HepG2 (cell line): ENCODE measurements at regions not wholly inside any gene's neighbourhood (a gene's known extent, or its start where the extent isn't known, plus 50 kb on each side); places are given as distances from the start of the nearest gene placed in this dataset.

Experiments used
- ATAC-seq: fragments of 200-7000 bp; cut with Tn5 transposase; 3 replicates; pipeline ENCODE4 v1.9.1; 2020; ENCODE audit warnings: mild to moderate bottlenecking, moderate library complexity
- BruUV-seq: library from RNA; stranded (reverse); fragments of 400-500 nt; replicated peaks from 2 replicates; lab custom pipeline; 2021; lab: Mats Ljungman, UMichigan
- CTCF ChIA-PET: fragments of 300-600 bp; formaldehyde crosslinking; extraction: SDS; loops from one replicate; lab custom pipeline; 2021; ENCODE audit warnings: low total read pairs, inconsistent platforms, low intra/inter-chr PET ratio; lab: Yijun Ruan, JAX
- POLR2A ChIA-PET: fragments of 350-600 bp; sonication (Branson Sonifier 250); formaldehyde crosslinking; loops from one replicate; lab custom pipeline; 2020; ENCODE audit warnings: antibody characterized with exemption, inconsistent platforms; lab: Yijun Ruan, JAX
- DNase-seq: peaks from one replicate; pipeline ENCODE4 v3.0.0-alpha.2; 2015; ENCODE audit warnings: low spot score
- FAIRE-seq: peaks from 3 replicates; lab custom pipeline; 2011; peaks lifted over from hg19 to GRCh38; lab: Jason Lieb, UNC
- H2AFZ ChIP-seq: one replicate; pipeline ENCODE4 v1.6.1; 2011; ENCODE audit warnings: low read length, inconsistent platforms
- H3K27ac ChIP-seq: fragments of 300-600 bp; 3 replicates; pipeline ENCODE4 v1.8.0; 2011; ENCODE audit warnings: mixed run types, mild to moderate bottlenecking, mixed read lengths, low read length, inconsistent platforms; ENCODE audit not compliant: insufficient read depth; ENCODE audit errors: extremely low read length
- H3K27me3 ChIP-seq, 2 experiments: fragments of 200-600 bp in 1 of 2; 2 replicates in 1 of 2; 3 replicates in 1 of 2; pipeline versions ENCODE4 v1.6.0 to v1.8.0; 2011; ENCODE audit warnings: low read length in 2 of 2, mild to moderate bottlenecking in 2 of 2, moderate library complexity in 2 of 2, inconsistent platforms in 1 of 2; ENCODE audit not compliant: insufficient read depth in 2 of 2, control insufficient read depth in 1 of 2
- H3K36me3 ChIP-seq, 2 experiments: fragments of 200-600 bp in 1 of 2; replicated peaks in 1 of 2; 2 replicates in 1 of 2; 3 replicates in 1 of 2; pipeline versions ENCODE4 v1.5.1 to v1.8.0; 2011; ENCODE audit warnings: low read length in 2 of 2, inconsistent platforms in 1 of 2; ENCODE audit not compliant: insufficient read depth in 2 of 2, control insufficient read depth in 1 of 2
- H3K4me1 ChIP-seq: 2 replicates; pipeline ENCODE4 v1.5.1; 2012; ENCODE audit warnings: low read length, inconsistent platforms; ENCODE audit not compliant: insufficient read depth
- H3K4me2 ChIP-seq: 2 replicates; pipeline ENCODE4 v1.6.0; 2011; ENCODE audit warnings: low read depth, low read length, inconsistent platforms
- H3K4me3 ChIP-seq, 3 experiments: fragments of 200-600 bp in 1 of 3; sonication (generic), shearing (Covaris generic) in 1 of 3; replicated peaks in 1 of 3; 2 replicates each; pipeline ENCODE4 v1.5.1; 2011 to 2016; ENCODE audit warnings: low read length in 3 of 3, inconsistent platforms in 2 of 3, low read depth in 2 of 3, mild to moderate bottlenecking in 2 of 3, control low read depth in 1 of 3, mixed read lengths in 1 of 3; ENCODE audit not compliant: insufficient read depth in 1 of 3
- H3K79me2 ChIP-seq: one replicate; pipeline ENCODE4 v1.6.1; 2011; ENCODE audit warnings: low read length, inconsistent platforms; ENCODE audit not compliant: insufficient read depth
- H3K9ac ChIP-seq: 2 replicates; pipeline ENCODE4 v1.6.0; 2011; ENCODE audit warnings: mild to moderate bottlenecking, low read depth, low read length, inconsistent platforms; ENCODE audit not compliant: insufficient read depth
- H3K9me3 ChIP-seq: 2 replicates; pipeline ENCODE4 v1.5.1; 2012; ENCODE audit warnings: mild to moderate bottlenecking, low read length
- H4K20me1 ChIP-seq: 2 replicates; pipeline ENCODE4 v1.6.0; 2011; ENCODE audit warnings: inconsistent platforms, mild to moderate bottlenecking, low read length, moderate library complexity; ENCODE audit not compliant: insufficient read depth
- ATF7-NPFF ChIP-seq: sonication (generic); formaldehyde crosslinking; IDR thresholded peaks from 2 replicates; pipeline ENCODE4 v1.8.1; 2023; ENCODE audit warnings: mild to moderate bottlenecking, low read depth, missing genetic modification reagents, moderate library complexity
- CBX5 ChIP-seq: sonication (generic); formaldehyde crosslinking; IDR thresholded peaks from 2 replicates; pipeline ENCODE4 v1.4.0; 2020; ENCODE audit warnings: missing genetic modification reagents, borderline replicate concordance
- FUBP1 ChIP-seq: sonication (generic); formaldehyde crosslinking; IDR thresholded peaks from 2 replicates; pipeline ENCODE4 v1.5.1; 2020; ENCODE audit warnings: missing genetic modification reagents, mild to moderate bottlenecking, borderline replicate concordance
- HES4 ChIP-seq: sonication (generic); formaldehyde crosslinking; IDR thresholded peaks from 2 replicates; pipeline ENCODE4 v1.9.0; 2021; ENCODE audit warnings: mild to moderate bottlenecking, missing genetic modification reagents, borderline replicate concordance
- MED8 ChIP-seq: sonication (generic); formaldehyde crosslinking; IDR thresholded peaks from 2 replicates; pipeline ENCODE4 v1.8.1; 2023; ENCODE audit warnings: mild to moderate bottlenecking, missing genetic modification reagents; ENCODE audit not compliant: insufficient replicate concordance
- NR1H2 ChIP-seq: sonication (generic); formaldehyde crosslinking; IDR thresholded peaks from 2 replicates; pipeline ENCODE4 v1.8.1; 2022; ENCODE audit warnings: low read depth, missing genetic modification reagents, borderline replicate concordance
- NRL ChIP-seq: sonication (generic); formaldehyde crosslinking; IDR thresholded peaks from 2 replicates; pipeline ENCODE4 v1.5.0; 2020; ENCODE audit warnings: missing genetic modification reagents, mild to moderate bottlenecking, moderate library complexity, borderline replicate concordance
- PAX8 ChIP-seq: sonication (generic); formaldehyde crosslinking; IDR thresholded peaks from 2 replicates; pipeline ENCODE4 v1.8.0; 2022; ENCODE audit warnings: mild to moderate bottlenecking, missing genetic modification reagents, borderline replicate concordance
- POLR2AphosphoS5 ChIP-seq: IDR thresholded peaks from 2 replicates; pipeline ENCODE4 v1.6.1; 2012; ENCODE audit warnings: low read depth, low read length
- SP2 ChIP-seq: sonication (generic); formaldehyde crosslinking; IDR thresholded peaks from 2 replicates; pipeline ENCODE4 v1.5.1; 2020; ENCODE audit warnings: mild to moderate bottlenecking, missing genetic modification reagents
- TBL1XR1 ChIP-seq: fragments of 150-350 bp; IDR thresholded peaks from 2 replicates; pipeline ENCODE4 v1.6.1; 2014; ENCODE audit warnings: borderline replicate concordance, low read length; ENCODE audit not compliant: partially characterized antibody
- WIZ ChIP-seq: sonication (generic); formaldehyde crosslinking; IDR thresholded peaks from 2 replicates; pipeline ENCODE4 v1.5.1; 2020; ENCODE audit warnings: mild to moderate bottlenecking, missing genetic modification reagents
- ZBTB43 ChIP-seq: sonication (generic); formaldehyde crosslinking; conservative IDR thresholded peaks from 2 replicates; pipeline ENCODE4 v1.4.0; 2020; ENCODE audit warnings: missing genetic modification reagents
- ZHX1 ChIP-seq: sonication (generic); formaldehyde crosslinking; IDR thresholded peaks from 2 replicates; pipeline ENCODE4 v1.8.1; 2022; ENCODE audit warnings: low read depth, mild to moderate bottlenecking, missing genetic modification reagents
- ZKSCAN1 ChIP-seq: fragments of 150-350 bp; IDR thresholded peaks from 2 replicates; pipeline ENCODE4 v1.6.1; 2014; ENCODE audit warnings: low read length
- ZNF281 ChIP-seq: sonication (generic); formaldehyde crosslinking; IDR thresholded peaks from 2 replicates; pipeline ENCODE4 v1.4.0; 2020; ENCODE audit warnings: missing genetic modification reagents, borderline replicate concordance
- ZNF839 ChIP-seq: sonication (generic); formaldehyde crosslinking; IDR thresholded peaks from 2 replicates; pipeline ENCODE4 v1.4.0; 2020; ENCODE audit warnings: missing genetic modification reagents, mild to moderate bottlenecking, borderline replicate concordance
- WGBS: methylation state at CpG from one replicate; pipeline ENCODE4 v1.1.6; 2017; ENCODE audit warnings: low lambda C conversion rate; 5-methylcytosine and 5-hydroxymethylcytosine counted together
- in situ Hi-C: cut with HindIII; loops from 2 replicates; pipeline ENCODE4 v1.10.0; 2017; ENCODE audit warnings: low pct_unique_long_range_greater_than_20kb; ENCODE audit not compliant: extremely low pct_ligation_motif_present
- intact Hi-C: fragments of 100-400 bp; cut with micrococcal nuclease; formaldehyde crosslinking; loops from one replicate; pipeline ENCODE4 v1.10.0; 2022; ENCODE audit not compliant: unreplicated experiment

GRCh38 chr13:89361909-89362308 lies 1690.7 kb downstream of the SLITRK5 start:
- intact Hi-C loops (loop anchor here (1.0 to 10.0 kb wide), 3 partner anchors 333 to 1505 kb away; no protein-coding TSS in a partner anchor), in situ Hi-C loops (no loop called here)
- H3K4me3 ChIP-seq = no peak overlapping the region
- WGBS = 19% methylated on average over 2 of the region's 4 CpGs
- no peaks in the 10 kb centered on the region for H3K36me3 ChIP-seq
- no TSS peak for BruUV-seq
- FAIRE-seq = no peak
- no peaks in the 10 kb centered on the region for H3K4me1 ChIP-seq
- no peak overlapping the region for H3K9ac ChIP-seq
- DNase-seq = no peak
- H4K20me1 ChIP-seq = no peaks in the 10 kb centered on the region
- H2AFZ ChIP-seq = no peak overlapping the region
- CTCF ChIA-PET = no interaction called here
- POLR2A ChIA-PET = no interaction called here
- no peak overlapping the region for H3K4me2 ChIP-seq
- ATAC-seq = no peak
- no peaks in the 10 kb centered on the region for H3K9me3 ChIP-seq
- H3K27me3 ChIP-seq = no peaks in the 10 kb centered on the region; a peak in 1 of 5 replicates
- no peak overlapping the region for H3K27ac ChIP-seq
- no peaks in the 10 kb centered on the region for H3K79me2 ChIP-seq
- no peak for TF ChIP-seq NR1H2
- no peak for TF ChIP-seq CBX5 (CRISPR knock-in tag)
- no peak for TF ChIP-seq MED8
- no peak for TF ChIP-seq POLR2AphosphoS5
- TF ChIP-seq FUBP1 (CRISPR knock-in tag) = no peak
- no peak for TF ChIP-seq WIZ (CRISPR knock-in tag)
- TF ChIP-seq ZKSCAN1 = no peak
- TF ChIP-seq ATF7-NPFF = no peak
- TF ChIP-seq HES4 (CRISPR knock-in tag) = no peak
- no peak for TF ChIP-seq NRL
- no peak for TF ChIP-seq SP2 (CRISPR knock-in tag)
- TF ChIP-seq ZNF281 (CRISPR knock-in tag) = no peak
- no peak for TF ChIP-seq ZBTB43 (CRISPR knock-in tag)
- no peak for TF ChIP-seq TBL1XR1
- no peak for TF ChIP-seq PAX8
- TF ChIP-seq ZHX1 (CRISPR knock-in tag) = no peak
- TF ChIP-seq ZNF839 (CRISPR knock-in tag) = no peak
